ENCODE measurements at regions not wholly inside any gene's neighbourhood (a gene's known extent, or its start where the extent isn't known, plus 50 kb on each side); places are given as distances from the start of the nearest gene placed in this dataset.

GRCh38 chr2:211247751-211248150 is 691.4 kb downstream of the CPS1 start:
- no TSS peak for BruUV-seq (replicated peaks)

GRCh38 chr2:211248841-211249240 is 692.4 kb downstream of the CPS1 start:
- Histone ChIP-seq H3K36me3 (ENCODE audit: insufficient read depth, low read length) (no peaks in the 10 kb centered on the region), H2AFZ (ENCODE audit: low read length) (no peak overlapping the region), H3K4me2 (ENCODE audit: low read length) (no peak overlapping the region), H3K4me1 (ENCODE audit: insufficient read depth, low read length, poor library complexity, severe bottlenecking) (no peaks in the 10 kb centered on the region), H4K20me1 (ENCODE audit: insufficient read depth, low read length) (no peaks in the 10 kb centered on the region), H3K9me2 (ENCODE audit: insufficient read depth, low read length) (no peaks in the 10 kb centered on the region), H3K79me2 (ENCODE audit: insufficient read depth, low read depth, low read length) (no peaks in the 10 kb centered on the region), H3K4me3 (ENCODE audit: low read depth, low read length, poor library complexity, severe bottlenecking) (no peak overlapping the region), H3K9me3 (ENCODE audit: low read length) (no peaks in the 10 kb centered on the region), H3K27ac (ENCODE audit: low read depth, low read length, poor library complexity, severe bottlenecking) (no peak overlapping the region)
- TF ChIP-seq CTCF (conservative IDR thresholded peaks at IDR 0.05; ENCODE audit: low read length): no peak
- TF ChIP-seq EZH2phosphoT487 (IDR thresholded peaks at IDR 0.05; ENCODE audit: borderline replicate concordance, low read depth, low read length): no peak
- CTCF ChIA-PET (ENCODE audit: unreplicated experiment): no interaction called here
- DNase-seq (ENCODE audit: low spot score): no peak
- POLR2A ChIA-PET: no interaction called here
- intact Hi-C loops (cut with micrococcal nuclease; ENCODE audit: unreplicated experiment): no loop called here
- BruUV-seq (replicated peaks): no TSS peak

More at GRCh38 chr2:211247751-211248150, 691.4 kb downstream of the CPS1 start:
- Histone ChIP-seq H3K4me1 (ENCODE audit: insufficient read depth, low read length, poor library complexity, severe bottlenecking) (no peaks in the 10 kb centered on the region), H3K4me2 (ENCODE audit: low read length) (no peak overlapping the region), H3K27ac (ENCODE audit: low read depth, low read length, poor library complexity, severe bottlenecking) (no peak overlapping the region), H3K9me2 (ENCODE audit: insufficient read depth, low read length) (no peaks in the 10 kb centered on the region), H3K36me3 (ENCODE audit: insufficient read depth, low read length) (no peaks in the 10 kb centered on the region), H4K20me1 (ENCODE audit: insufficient read depth, low read length) (no peaks in the 10 kb centered on the region), H3K4me3 (ENCODE audit: low read depth, low read length, poor library complexity, severe bottlenecking) (no peak overlapping the region), H3K79me2 (ENCODE audit: insufficient read depth, low read depth, low read length) (no peaks in the 10 kb centered on the region), H2AFZ (ENCODE audit: low read length) (no peak overlapping the region), H3K9me3 (ENCODE audit: low read length) (no peaks in the 10 kb centered on the region)
- ChIA-PET POLR2A (no interaction called here), CTCF (ENCODE audit: unreplicated experiment) (no interaction called here)
- intact Hi-C loops (cut with micrococcal nuclease; ENCODE audit: unreplicated experiment): no loop called here
- TF ChIP-seq CTCF (conservative IDR thresholded peaks at IDR 0.05; ENCODE audit: low read length): no peak
- TF ChIP-seq EZH2phosphoT487 (IDR thresholded peaks at IDR 0.05; ENCODE audit: borderline replicate concordance, low read depth, low read length): no peak
- no peak for DNase-seq (ENCODE audit: low spot score)

- ChIA-PET POLR2A (interaction anchor here (0.6 to 1.0 kb wide), 2 partner anchors 10 to 16 kb away, joined by 3 to 4 read pairs; no protein-coding TSS in a partner anchor), CTCF (ENCODE audit: unreplicated experiment) (no interaction called here)
- Histone ChIP-seq H4K20me1 (ENCODE audit: insufficient read depth, low read length) (no peaks in the 10 kb centered on the region), H2AFZ (ENCODE audit: low read length) (no peak overlapping the region), H3K4me1 (ENCODE audit: insufficient read depth, low read length, poor library complexity, severe bottlenecking) (no peaks in the 10 kb centered on the region), H3K79me2 (ENCODE audit: insufficient read depth, low read depth, low read length) (no peaks in the 10 kb centered on the region), H3K27ac (ENCODE audit: low read depth, low read length, poor library complexity, severe bottlenecking) (no peak overlapping the region), H3K36me3 (ENCODE audit: insufficient read depth, low read length) (no peaks in the 10 kb centered on the region), H3K9me2 (ENCODE audit: insufficient read depth, low read length) (no peaks in the 10 kb centered on the region), H3K4me2 (ENCODE audit: low read length) (no peak overlapping the region), H3K9me3 (ENCODE audit: low read length) (no peaks in the 10 kb centered on the region), H3K4me3 (ENCODE audit: low read depth, low read length, poor library complexity, severe bottlenecking) (no peak overlapping the region)
- no peak for DNase-seq (ENCODE audit: low spot score)
- TF ChIP-seq CTCF (conservative IDR thresholded peaks at IDR 0.05; ENCODE audit: low read length) (no peak), EZH2phosphoT487 (IDR thresholded peaks at IDR 0.05; ENCODE audit: borderline replicate concordance, low read depth, low read length) (no peak)
- no TSS peak for BruUV-seq (replicated peaks)
- intact Hi-C loops (cut with micrococcal nuclease; ENCODE audit: unreplicated experiment): no loop called here
Observed at GRCh38 chr2:211251016-211251415, 694.6 kb downstream of the CPS1 start.
